ENCODE measurements at regions not wholly inside any gene's neighbourhood (a gene's known extent, or its start where the extent isn't known, plus 50 kb on each side); places are given as distances from the start of the nearest gene placed in this dataset.

DNA sequence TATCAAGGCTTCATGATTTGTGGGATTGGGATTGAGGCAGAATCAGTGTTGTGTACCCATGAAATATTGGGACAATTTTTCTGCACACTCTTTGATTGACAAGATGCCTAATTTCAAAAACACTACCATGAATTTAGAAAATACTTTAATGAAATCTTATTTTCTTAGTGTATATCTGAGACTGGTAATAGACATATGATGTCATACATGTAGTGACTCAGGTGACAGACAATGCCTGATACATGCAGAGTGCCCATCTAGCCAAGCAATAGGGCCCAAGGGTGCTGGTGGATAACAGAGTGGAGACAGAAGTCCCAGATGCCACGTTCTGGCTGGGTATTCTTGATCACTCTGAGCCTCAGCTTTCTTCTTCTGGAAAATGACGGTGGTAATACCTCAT, 279.6 kb upstream of the ARID1B start:
- Histone ChIP-seq H3K27me3 (ENCODE audit: insufficient read depth, poor library complexity, severe bottlenecking) (no peaks in the 10 kb centered on the region), H3K27ac (replicated peaks) (no peak overlapping the region), H3K4me3 (replicated peaks; ENCODE audit: insufficient read depth, low read length) (no peak overlapping the region)
- TF ChIP-seq SPI1 (IDR thresholded peaks at IDR 0.05; ENCODE audit: borderline replicate concordance, low read depth) (no peak), POLR2AphosphoS5 (IDR thresholded peaks at IDR 0.05; ENCODE audit: low read depth) (no peak), GABPA (IDR thresholded peaks at IDR 0.05; ENCODE audit: low read depth) (no peak)
- TF ChIP-seq, protein P1, sequence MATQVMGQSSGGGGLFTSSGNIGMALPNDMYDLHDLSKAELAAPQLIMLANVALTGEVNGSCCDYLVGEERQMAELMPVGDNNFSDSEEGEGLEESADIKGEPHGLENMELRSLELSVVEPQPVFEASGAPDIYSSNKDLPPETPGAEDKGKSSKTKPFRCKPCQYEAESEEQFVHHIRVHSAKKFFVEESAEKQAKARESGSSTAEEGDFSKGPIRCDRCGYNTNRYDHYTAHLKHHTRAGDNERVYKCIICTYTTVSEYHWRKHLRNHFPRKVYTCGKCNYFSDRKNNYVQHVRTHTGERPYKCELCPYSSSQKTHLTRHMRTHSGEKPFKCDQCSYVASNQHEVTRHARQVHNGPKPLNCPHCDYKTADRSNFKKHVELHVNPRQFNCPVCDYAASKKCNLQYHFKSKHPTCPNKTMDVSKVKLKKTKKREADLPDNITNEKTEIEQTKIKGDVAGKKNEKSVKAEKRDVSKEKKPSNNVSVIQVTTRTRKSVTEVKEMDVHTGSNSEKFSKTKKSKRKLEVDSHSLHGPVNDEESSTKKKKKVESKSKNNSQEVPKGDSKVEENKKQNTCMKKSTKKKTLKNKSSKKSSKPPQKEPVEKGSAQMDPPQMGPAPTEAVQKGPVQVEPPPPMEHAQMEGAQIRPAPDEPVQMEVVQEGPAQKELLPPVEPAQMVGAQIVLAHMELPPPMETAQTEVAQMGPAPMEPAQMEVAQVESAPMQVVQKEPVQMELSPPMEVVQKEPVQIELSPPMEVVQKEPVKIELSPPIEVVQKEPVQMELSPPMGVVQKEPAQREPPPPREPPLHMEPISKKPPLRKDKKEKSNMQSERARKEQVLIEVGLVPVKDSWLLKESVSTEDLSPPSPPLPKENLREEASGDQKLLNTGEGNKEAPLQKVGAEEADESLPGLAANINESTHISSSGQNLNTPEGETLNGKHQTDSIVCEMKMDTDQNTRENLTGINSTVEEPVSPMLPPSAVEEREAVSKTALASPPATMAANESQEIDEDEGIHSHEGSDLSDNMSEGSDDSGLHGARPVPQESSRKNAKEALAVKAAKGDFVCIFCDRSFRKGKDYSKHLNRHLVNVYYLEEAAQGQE (IDR thresholded peaks at IDR 0.05; ENCODE audit: insufficient replicate concordance, low read depth), result no peak
- TF ChIP-seq, protein P2, sequence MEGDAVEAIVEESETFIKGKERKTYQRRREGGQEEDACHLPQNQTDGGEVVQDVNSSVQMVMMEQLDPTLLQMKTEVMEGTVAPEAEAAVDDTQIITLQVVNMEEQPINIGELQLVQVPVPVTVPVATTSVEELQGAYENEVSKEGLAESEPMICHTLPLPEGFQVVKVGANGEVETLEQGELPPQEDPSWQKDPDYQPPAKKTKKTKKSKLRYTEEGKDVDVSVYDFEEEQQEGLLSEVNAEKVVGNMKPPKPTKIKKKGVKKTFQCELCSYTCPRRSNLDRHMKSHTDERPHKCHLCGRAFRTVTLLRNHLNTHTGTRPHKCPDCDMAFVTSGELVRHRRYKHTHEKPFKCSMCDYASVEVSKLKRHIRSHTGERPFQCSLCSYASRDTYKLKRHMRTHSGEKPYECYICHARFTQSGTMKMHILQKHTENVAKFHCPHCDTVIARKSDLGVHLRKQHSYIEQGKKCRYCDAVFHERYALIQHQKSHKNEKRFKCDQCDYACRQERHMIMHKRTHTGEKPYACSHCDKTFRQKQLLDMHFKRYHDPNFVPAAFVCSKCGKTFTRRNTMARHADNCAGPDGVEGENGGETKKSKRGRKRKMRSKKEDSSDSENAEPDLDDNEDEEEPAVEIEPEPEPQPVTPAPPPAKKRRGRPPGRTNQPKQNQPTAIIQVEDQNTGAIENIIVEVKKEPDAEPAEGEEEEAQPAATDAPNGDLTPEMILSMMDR (IDR thresholded peaks at IDR 0.05; ENCODE audit: insufficient read depth, low read length), result no peak
- no peak for DNase-seq (ENCODE audit: low read depth in 1 of 2, low spot score in 1 of 2)

DNA sequence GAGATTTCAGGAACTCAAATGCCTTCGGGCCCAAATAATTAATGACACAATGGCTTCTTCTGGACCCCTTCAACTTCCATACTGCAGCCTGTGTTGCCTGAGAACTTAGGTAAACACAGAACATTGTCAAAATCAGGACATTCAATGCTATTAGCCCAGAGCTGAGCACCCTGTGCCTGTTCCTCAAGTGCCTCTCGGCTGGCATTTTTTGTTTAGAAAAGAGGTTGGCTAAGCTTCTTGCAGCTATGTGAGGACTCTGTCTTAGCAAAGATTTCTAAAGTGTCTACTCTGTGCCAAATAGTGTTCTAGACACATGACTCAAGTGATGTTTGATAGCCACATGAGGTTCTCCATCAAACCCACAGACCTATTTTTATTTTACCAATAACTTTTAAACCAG, 289.3 kb upstream of the ARID1B start:
- no peak overlapping the region for H3K27ac ChIP-seq (replicated peaks)
- H3K27me3 ChIP-seq (ENCODE audit: insufficient read depth, poor library complexity, severe bottlenecking), result no peaks in the 10 kb centered on the region
- DNase-seq (ENCODE audit: low read depth in 1 of 2, low spot score in 1 of 2), result no peak
- H3K4me3 ChIP-seq (replicated peaks; ENCODE audit: insufficient read depth, low read length), result no peak overlapping the region
- TF ChIP-seq, protein P1 (IDR thresholded peaks at IDR 0.05; ENCODE audit: insufficient replicate concordance, low read depth), result no peak
- TF ChIP-seq, protein P2 (IDR thresholded peaks at IDR 0.05; ENCODE audit: insufficient read depth, low read length), result no peak
- TF ChIP-seq SPI1 (IDR thresholded peaks at IDR 0.05; ENCODE audit: borderline replicate concordance, low read depth) (no peak), GABPA (IDR thresholded peaks at IDR 0.05; ENCODE audit: low read depth) (no peak), POLR2AphosphoS5 (IDR thresholded peaks at IDR 0.05; ENCODE audit: low read depth) (no peak)

DNA sequence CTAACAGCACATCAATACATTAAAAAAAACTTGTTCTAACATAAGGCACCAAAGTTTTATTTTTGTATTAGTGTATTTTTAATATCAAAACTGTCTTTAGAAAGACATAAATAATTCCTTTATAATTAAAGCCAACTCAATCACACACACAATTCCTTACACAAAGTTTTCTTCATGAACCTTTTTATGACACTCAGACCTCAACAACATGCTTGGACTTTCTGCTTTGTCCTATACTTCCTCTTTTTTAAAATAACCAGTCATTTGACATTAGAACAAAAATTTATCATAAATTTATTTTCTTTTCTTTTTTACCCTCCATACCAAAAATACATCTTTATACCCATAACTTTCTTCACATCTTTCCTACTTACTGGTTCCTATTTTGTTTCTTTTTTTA, 292.0 kb upstream of the ARID1B start:
- TF ChIP-seq, protein P1 (IDR thresholded peaks at IDR 0.05; ENCODE audit: insufficient replicate concordance, low read depth), result no peak
- TF ChIP-seq POLR2AphosphoS5 (IDR thresholded peaks at IDR 0.05; ENCODE audit: low read depth), result no peak
- TF ChIP-seq SPI1 (IDR thresholded peaks at IDR 0.05; ENCODE audit: borderline replicate concordance, low read depth), result no peak
- no peak for TF ChIP-seq GABPA (IDR thresholded peaks at IDR 0.05; ENCODE audit: low read depth)
- DNase-seq (ENCODE audit: low read depth in 1 of 2, low spot score in 1 of 2), result no peak
- H3K27ac ChIP-seq (replicated peaks), result no peak overlapping the region
- H3K27me3 ChIP-seq (ENCODE audit: insufficient read depth, poor library complexity, severe bottlenecking), result no peaks in the 10 kb centered on the region
- no peak overlapping the region for H3K4me3 ChIP-seq (replicated peaks; ENCODE audit: insufficient read depth, low read length)
